22Rv1 (cell line): ENCODE measurements at regions not wholly inside any gene's neighbourhood (a gene's known extent, or its start where the extent isn't known, plus 50 kb on each side); places are given as distances from the start of the nearest gene placed in this dataset.

Experiments used
- CTCF ChIP-seq: fragments of 450-650 bp; IDR thresholded peaks from 2 replicates; pipeline ENCODE4 v1.5.1; 2017; ENCODE audit warnings: mild to moderate bottlenecking
- ZFX ChIP-seq: fragments of 450-650 bp; IDR thresholded peaks from 2 replicates; pipeline ENCODE4 v1.6.1; 2017; ENCODE audit warnings: antibody characterized with exemption, borderline replicate concordance

- TF ChIP-seq CTCF (no peak), ZFX (no peak)
Measured at GRCh38 chr11:120034881-120035630, 102.9 kb downstream of the TRIM29 start.
